Right cardiac atrium (tissue), 5 donors: ENCODE measurements at regions not wholly inside any gene's neighbourhood (a gene's known extent, or its start where the extent isn't known, plus 50 kb on each side); places are given as distances from the start of the nearest gene placed in this dataset.

Source experiments
- ATAC-seq, 2 donors: fragments of 200-7000 bp; cut with Tn5 transposase; one replicate each; pipeline versions ENCODE4 v1.8.0 to v1.9.1; 2020; ENCODE audit warnings: moderate library complexity in 2 of 2, mild to moderate bottlenecking in 1 of 2
- DNase-seq, 3 donors: peaks; one replicate each; pipeline ENCODE4 v3.0.0-alpha.2; 2020
- H3K27ac ChIP-seq: one replicate; pipeline ENCODE4 v1.5.1; 2013; ENCODE audit warnings: mild to moderate bottlenecking, low read length, control low read depth, moderate library complexity
- H3K27me3 ChIP-seq: one replicate; pipeline ENCODE4 v1.6.1; 2013; ENCODE audit not compliant: control insufficient read depth, insufficient read depth
- H3K4me1 ChIP-seq: one replicate; pipeline ENCODE4 v1.6.1; 2013; ENCODE audit warnings: low read length; ENCODE audit not compliant: control insufficient read depth, insufficient read depth
- H3K4me3 ChIP-seq: one replicate; pipeline ENCODE4 v1.5.1; 2013; ENCODE audit warnings: low read length, control low read depth
- H3K9me3 ChIP-seq: one replicate; pipeline ENCODE4 v1.6.1; 2013; ENCODE audit warnings: low read length; ENCODE audit not compliant: control insufficient read depth
- WGBS: extraction: QIAGEN DNeasy Blood & Tissue Kit; methylation state at CpG from one replicate; pipeline ENCODE4 v1.1.7; 2013; 5-methylcytosine and 5-hydroxymethylcytosine counted together
- intact Hi-C, 4 donors: fragments of 100-400 bp; cut with DNase I; formaldehyde crosslinking; loops; one replicate each; pipeline versions ENCODE4 v1.11.0 to v1.14.0; 2022 to 2023
- donor health status: healthy with polysubstance abuse.
- donor health status: DM: no; HTN: yes; CAD: no.
- donor health status: DM: no; HTN: no; CAD: no.
- donor health status: DM: no; HTN: yes; CAD: no; lungs with severe emphysema.
- donor health status: DM: yes; HTN: yes; CAD: no.

DNA sequence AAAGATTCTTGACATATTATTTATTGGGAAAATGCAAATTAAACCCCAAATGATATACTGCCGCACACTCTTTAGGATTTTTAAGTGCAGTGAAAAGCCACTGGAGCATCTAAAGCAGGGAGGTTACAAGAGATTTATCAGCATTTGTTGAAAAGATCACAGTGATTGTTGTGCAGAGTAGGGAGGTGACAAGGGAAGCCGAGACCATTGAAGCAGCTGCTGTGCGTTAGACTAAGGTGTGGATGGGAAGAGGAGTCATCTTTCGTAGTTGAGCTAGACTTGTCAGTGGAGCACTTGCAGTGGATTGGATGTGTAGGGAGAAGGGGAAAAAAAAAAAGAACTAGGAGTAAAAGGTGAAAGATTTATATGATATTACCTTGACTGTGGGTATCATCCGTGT is 854.6 kb downstream of the NTRK3 start:
- H3K27ac ChIP-seq = no peak overlapping the region
- WGBS = 55% methylated on average over 5 of the region's 5 CpGs
- ATAC-seq (no peak), DNase-seq (no peak)
- H3K27me3 ChIP-seq = no peaks in the 10 kb centered on the region
- H3K9me3 ChIP-seq = no peaks in the 10 kb centered on the region
- intact Hi-C loops = no loop called here
- no peak overlapping the region for H3K4me3 ChIP-seq
- H3K4me1 ChIP-seq = no peaks in the 10 kb centered on the region

DNA sequence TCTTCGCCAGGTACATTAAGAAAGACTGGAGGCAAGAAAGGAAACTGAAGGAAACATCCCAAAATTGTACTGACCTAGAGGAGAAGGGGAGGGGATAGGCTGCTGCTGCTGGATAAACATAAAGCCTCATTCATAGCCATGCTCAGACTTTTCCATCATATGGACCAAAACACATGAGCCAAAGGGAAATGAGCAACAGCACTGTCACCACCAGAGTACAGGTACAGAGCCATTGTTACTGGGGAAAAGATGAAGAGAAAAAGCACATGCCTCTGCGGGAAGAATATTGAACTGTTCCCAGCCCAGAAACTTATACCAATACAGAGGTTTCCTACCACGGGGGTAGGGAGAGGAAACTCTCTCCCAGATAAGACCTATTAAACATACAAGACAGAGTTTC is 861.9 kb downstream of the NTRK3 start:
- intact Hi-C loops = no loop called here
- H3K27ac ChIP-seq = no peak overlapping the region
- H3K4me1 ChIP-seq = no peaks in the 10 kb centered on the region
- H3K9me3 ChIP-seq = no peaks in the 10 kb centered on the region
- ATAC-seq = no peak
- DNase-seq = no peak
- H3K4me3 ChIP-seq = no peak overlapping the region
- WGBS = 82% methylated on average over 3 of the region's 3 CpGs
- no peaks in the 10 kb centered on the region for H3K27me3 ChIP-seq

DNA sequence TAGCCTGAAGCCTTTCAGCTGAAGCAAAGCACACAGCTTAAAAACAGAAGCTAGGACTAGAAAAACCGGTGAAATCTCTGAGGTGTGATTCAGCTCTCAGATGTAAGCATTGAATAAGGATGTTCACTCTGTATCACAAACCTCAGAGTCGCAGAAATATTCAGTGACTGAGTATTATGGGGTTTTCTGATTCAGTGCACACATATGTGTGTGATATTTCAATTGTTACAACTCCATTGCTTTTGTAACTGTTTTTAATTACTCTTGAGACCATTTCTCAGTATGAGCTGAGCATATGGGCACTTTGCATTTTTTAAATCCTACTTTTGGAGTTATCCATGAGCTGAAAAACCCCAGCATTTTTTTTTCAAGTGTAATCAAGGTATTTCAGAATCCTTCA is 868.8 kb downstream of the NTRK3 start:
- H3K4me1 ChIP-seq = no peaks in the 10 kb centered on the region
- no peak for ATAC-seq
- H3K27me3 ChIP-seq = no peaks in the 10 kb centered on the region
- no peak overlapping the region for H3K4me3 ChIP-seq
- no peak for DNase-seq
- intact Hi-C loops = no loop called here
- 81% methylated on average over 2 of the region's 2 CpGs for WGBS
- H3K9me3 ChIP-seq = no peaks in the 10 kb centered on the region
- no peak overlapping the region for H3K27ac ChIP-seq

DNA sequence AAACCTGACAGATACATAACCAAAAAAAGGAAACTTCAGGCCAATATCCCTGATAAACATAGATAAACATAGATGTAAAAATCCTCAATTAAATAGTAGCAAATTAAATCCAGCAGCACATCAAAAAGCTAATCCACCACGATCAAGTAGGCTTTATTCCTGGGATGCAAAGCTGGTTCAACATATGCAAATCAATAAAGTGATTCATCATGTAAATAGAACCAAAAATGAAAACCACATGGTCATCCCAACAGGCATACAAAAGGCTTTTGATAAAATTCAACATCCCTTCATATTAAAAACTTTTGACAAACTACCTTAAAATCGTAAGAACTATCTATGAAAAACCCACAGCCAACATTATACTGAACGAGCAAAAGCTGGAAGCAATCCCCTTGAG is 882.2 kb downstream of the NTRK3 start:
- ATAC-seq = no peak
- Histone ChIP-seq H3K4me1 (no peaks in the 10 kb centered on the region), H3K4me3 (no peak overlapping the region), H3K27me3 (no peaks in the 10 kb centered on the region), H3K27ac (no peak overlapping the region), H3K9me3 (no peaks in the 10 kb centered on the region)
- intact Hi-C loops = no loop called here
- WGBS = 49% methylated on average over 3 of the region's 3 CpGs
- DNase-seq = no peak

DNA sequence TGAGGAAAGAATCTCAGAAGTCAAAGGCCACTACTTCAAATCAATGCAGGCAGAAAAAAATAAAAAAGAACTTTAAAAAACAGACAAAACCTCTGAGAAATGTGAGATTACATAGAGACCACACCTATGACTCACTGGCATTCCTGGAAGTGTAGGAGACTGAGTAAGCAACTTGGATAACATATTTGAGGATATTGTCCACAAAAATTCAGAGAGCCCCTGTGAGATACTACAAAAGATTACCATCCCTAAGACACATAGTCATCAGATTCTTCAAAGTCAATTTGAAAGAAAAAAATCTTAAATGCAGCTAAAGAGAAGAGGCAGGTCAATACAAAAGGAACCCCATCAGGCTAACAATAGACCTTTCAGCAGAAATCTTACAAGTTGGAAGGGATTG is 887.3 kb downstream of the NTRK3 start:
- no peak overlapping the region for H3K4me3 ChIP-seq
- no peaks in the 10 kb centered on the region for H3K4me1 ChIP-seq
- no peaks in the 10 kb centered on the region for H3K9me3 ChIP-seq
- ATAC-seq (no peak), DNase-seq (no peak)
- H3K27me3 ChIP-seq = no peaks in the 10 kb centered on the region
- H3K27ac ChIP-seq = no peak overlapping the region
- intact Hi-C loops = no loop called here

DNA sequence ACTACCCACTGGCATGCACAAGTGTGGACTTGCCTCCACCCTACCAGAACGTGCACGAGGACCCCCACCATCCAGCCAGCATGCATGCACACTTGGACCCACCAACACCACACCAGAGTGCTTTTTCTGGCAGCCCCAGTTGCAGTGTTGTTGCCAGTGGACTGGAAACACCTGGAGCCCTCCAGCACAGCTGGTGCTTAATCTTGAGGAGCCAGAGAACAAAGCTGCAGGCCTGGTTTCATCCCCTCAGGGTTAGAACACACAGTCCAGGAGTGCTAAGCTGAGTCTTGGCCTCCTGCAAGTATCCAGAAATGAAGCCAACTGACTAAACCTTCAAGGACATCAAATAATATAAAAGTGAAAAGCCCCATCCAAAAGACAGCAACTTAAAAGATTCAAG is 888.0 kb downstream of the NTRK3 start:
- no peaks in the 10 kb centered on the region for H3K9me3 ChIP-seq
- no peaks in the 10 kb centered on the region for H3K27me3 ChIP-seq
- H3K4me1 ChIP-seq = no peaks in the 10 kb centered on the region
- no peak overlapping the region for H3K4me3 ChIP-seq
- H3K27ac ChIP-seq = no peak overlapping the region
- intact Hi-C loops = no loop called here
- DNase-seq (no peak), ATAC-seq (no peak)
- 55% methylated on average over 2 of the region's 2 CpGs for WGBS

DNA sequence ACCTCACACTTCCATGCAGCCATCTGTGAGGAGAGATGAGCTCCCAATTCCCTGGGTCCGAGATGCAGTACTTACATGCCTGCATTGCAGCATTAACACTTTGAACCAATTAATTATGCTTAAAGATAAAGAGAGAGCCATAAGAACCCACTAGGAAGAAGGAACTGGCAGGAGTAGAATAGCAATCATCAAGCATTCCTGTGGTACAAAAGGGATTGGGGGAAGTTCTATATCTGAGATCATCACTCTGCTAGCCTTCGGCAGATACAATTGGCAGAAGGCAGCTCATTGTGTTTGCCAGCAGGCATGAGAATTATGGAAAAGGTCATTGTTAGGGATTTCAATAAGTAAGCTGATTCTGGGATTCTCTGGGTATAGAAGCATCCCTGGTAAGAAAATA is 891.4 kb downstream of the NTRK3 start:
- no peak for ATAC-seq
- no peaks in the 10 kb centered on the region for H3K9me3 ChIP-seq
- intact Hi-C loops = no loop called here

DNA sequence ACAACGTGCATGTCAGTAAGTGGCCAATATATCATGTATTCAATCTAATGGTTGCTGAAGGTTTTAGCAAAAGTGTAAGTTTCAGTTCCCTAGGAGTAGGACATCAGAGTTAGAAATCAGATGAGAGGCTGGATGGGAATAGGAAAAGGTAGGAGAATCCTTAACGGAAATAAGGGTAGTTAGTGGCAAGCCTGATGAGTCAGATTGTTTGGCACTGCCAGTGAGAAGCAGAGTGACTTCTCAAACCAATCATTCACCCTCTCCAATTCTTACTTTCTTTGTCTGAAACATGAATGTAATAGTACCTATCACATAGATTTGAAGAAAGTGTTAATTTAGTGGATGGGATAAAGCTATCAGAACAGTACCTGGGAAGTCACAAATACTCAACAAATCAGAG is 894.0 kb downstream of the NTRK3 start:
- WGBS = 66% methylated on average over 2 of the region's 2 CpGs
- H3K27me3 ChIP-seq = no peaks in the 10 kb centered on the region
- no peak for ATAC-seq
- H3K4me1 ChIP-seq = no peaks in the 10 kb centered on the region
- no peak overlapping the region for H3K27ac ChIP-seq
- intact Hi-C loops = no loop called here
- H3K4me3 ChIP-seq = no peak overlapping the region
- H3K9me3 ChIP-seq = no peaks in the 10 kb centered on the region
- no peak for DNase-seq

More for the DNA sequence above, 891.4 kb downstream of the NTRK3 start:
- no peak for DNase-seq
- H3K27ac ChIP-seq = no peak overlapping the region
- H3K4me3 ChIP-seq = no peak overlapping the region
- no peaks in the 10 kb centered on the region for H3K4me1 ChIP-seq
- no peaks in the 10 kb centered on the region for H3K27me3 ChIP-seq
- WGBS = 40% methylated on average over 2 of the region's 2 CpGs

DNA sequence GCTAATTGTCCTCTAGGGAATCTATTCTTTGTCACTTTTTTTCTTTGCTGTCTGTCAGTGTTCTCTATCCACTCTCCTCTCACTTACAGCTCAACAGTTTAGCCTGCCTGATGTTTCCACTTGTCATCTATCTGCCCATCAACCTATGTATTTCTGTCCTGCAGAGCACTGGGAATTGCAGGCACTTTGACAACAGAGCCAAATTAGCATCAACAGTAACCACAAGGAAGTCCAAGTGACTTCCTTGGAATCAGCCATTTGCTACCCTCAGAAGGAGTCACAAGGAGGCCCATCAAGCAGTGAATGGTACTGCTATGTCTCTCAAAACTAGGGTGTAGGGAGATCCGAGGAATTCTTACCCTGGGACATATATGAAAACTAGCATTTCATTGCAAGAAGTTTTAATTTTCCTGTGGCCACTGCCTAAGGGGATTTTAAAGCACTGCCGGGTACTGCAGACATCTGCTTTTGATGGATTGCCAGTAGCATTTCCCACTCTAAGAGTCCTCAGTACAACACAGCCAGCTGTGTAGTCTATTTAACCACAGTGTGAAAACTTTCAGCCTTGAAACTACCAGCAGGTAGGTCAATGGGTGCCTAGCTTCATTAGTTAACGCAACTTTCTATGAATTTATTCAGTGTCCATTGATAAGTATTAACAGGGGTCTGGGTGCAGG is 898.8 kb downstream of the NTRK3 start:
- H3K27me3 ChIP-seq = no peaks in the 10 kb centered on the region
- no peaks in the 10 kb centered on the region for H3K9me3 ChIP-seq
- intact Hi-C loops = no loop called here
- no peaks in the 10 kb centered on the region for H3K4me1 ChIP-seq
- no peak overlapping the region for H3K27ac ChIP-seq
- WGBS = 58% methylated on average over 3 of the region's 3 CpGs
- ATAC-seq (no peak), DNase-seq (no peak)
- H3K4me3 ChIP-seq = no peak overlapping the region

DNA sequence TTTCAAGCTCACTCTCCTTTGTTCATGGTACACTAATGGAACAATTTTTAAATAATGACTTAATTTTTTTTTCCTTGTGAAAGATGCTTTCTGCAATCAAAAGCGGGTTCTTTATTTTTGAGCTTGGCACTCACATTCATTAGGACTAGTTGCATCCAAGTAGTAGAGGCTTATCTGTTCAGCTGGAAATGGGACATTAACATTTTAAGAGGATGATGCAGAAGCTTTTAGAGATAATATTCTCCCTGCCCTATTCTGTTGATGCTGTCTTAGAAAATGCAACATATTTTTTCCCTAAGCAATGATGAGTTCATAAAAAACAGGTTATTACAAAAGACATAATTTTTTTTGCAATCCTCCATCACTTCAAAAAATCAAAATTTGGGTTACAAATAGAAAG is 900.6 kb downstream of the NTRK3 start:
- 55% methylated on average over 1 of the region's 1 CpG for WGBS
- H3K4me1 ChIP-seq = no peaks in the 10 kb centered on the region
- H3K27me3 ChIP-seq = no peaks in the 10 kb centered on the region
- DNase-seq (no peak), ATAC-seq (no peak)
- H3K4me3 ChIP-seq = no peak overlapping the region
- no peaks in the 10 kb centered on the region for H3K9me3 ChIP-seq
- no peak overlapping the region for H3K27ac ChIP-seq
- intact Hi-C loops = no loop called here

DNA sequence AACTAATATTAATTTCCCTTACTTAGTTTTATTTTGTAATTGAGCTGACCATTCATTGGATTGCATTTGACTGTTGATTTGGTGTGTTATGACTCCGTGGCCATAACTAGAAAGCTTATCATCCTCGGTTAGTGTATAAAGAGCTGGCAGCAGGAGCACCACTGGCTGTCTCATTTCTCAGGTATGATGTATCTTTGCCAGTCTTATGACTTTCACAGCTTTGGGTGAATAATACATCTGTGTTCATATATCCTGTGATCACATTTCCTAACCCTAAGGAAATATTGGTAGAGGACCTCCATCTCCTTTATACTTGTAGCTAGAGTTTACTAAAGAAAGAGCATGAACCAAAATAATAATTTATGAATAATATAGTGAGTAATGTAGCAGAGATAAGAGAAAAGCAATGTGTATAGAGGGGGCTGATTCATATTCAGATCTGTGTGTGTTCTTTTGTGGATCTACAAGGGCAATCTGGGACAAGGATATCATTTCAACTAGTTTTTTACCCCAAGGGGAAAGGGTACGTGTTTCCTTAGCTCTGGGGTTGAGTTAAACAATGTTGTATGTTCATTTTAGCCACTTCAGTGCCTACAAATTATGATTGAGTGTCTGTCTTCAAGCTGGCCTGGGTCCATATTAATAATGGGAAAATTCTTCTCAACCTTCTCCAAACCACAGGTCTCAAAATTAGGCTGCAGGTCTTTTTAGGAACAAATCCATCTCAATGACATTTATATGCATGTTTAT is 901.7 kb downstream of the NTRK3 start:
- Histone ChIP-seq H3K9me3 (no peaks in the 10 kb centered on the region), H3K27ac (no peak overlapping the region), H3K27me3 (no peaks in the 10 kb centered on the region), H3K4me1 (no peaks in the 10 kb centered on the region), H3K4me3 (no peak overlapping the region)
- 42% methylated on average over 3 of the region's 3 CpGs for WGBS
- no peak for DNase-seq
- intact Hi-C loops = no loop called here
- no peak for ATAC-seq

DNA sequence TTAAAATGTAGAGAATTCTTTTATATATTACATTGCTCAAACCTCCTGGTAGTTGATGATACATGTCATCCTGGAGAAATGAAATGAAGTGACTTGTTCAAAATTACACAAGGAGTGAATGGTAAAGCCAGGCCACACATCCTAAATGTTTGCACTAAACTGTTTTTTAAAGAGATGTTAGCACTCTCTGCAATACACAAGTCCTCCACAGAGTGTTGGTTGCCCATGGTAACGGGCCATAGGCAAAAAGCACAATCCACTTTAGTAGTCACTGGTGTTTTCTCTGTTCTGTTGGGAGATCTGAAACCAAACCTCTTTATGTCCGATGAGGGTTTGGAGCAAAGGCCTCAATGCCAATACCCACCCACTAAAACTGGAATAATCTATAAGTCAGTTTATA is 907.4 kb downstream of the NTRK3 start:
- WGBS = 78% methylated on average over 2 of the region's 2 CpGs
- H3K9me3 ChIP-seq = no peaks in the 10 kb centered on the region
- intact Hi-C loops = no loop called here
- H3K27ac ChIP-seq = no peak overlapping the region
- no peaks in the 10 kb centered on the region for H3K4me1 ChIP-seq
- ATAC-seq (no peak), DNase-seq (no peak)
- no peak overlapping the region for H3K4me3 ChIP-seq
- H3K27me3 ChIP-seq = no peaks in the 10 kb centered on the region
